ENCODE measurements at regions not wholly inside any gene's neighbourhood (a gene's known extent, or its start where the extent isn't known, plus 50 kb on each side); places are given as distances from the start of the nearest gene placed in this dataset.

DNA sequence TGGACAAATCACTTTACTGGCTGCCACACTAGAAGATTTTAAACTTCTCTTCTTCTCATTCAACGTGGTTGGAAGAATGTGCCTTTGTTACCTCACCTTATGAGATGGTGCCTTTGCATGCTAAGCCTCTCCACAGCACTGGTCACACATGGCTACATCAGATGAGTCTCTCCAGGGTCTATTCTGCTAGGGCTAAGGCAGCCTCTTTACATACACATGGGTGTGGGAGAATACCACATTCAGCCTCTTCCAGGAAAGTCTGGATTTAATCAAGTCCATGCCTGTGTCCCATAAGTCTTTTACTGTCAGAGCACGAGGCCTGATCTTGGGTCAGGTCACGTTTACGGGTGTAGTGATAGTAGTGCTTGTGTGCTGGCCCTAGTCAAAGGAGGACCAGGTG, 701.5 kb downstream of the SORCS3 start:
- TF ChIP-seq, protein P1, sequence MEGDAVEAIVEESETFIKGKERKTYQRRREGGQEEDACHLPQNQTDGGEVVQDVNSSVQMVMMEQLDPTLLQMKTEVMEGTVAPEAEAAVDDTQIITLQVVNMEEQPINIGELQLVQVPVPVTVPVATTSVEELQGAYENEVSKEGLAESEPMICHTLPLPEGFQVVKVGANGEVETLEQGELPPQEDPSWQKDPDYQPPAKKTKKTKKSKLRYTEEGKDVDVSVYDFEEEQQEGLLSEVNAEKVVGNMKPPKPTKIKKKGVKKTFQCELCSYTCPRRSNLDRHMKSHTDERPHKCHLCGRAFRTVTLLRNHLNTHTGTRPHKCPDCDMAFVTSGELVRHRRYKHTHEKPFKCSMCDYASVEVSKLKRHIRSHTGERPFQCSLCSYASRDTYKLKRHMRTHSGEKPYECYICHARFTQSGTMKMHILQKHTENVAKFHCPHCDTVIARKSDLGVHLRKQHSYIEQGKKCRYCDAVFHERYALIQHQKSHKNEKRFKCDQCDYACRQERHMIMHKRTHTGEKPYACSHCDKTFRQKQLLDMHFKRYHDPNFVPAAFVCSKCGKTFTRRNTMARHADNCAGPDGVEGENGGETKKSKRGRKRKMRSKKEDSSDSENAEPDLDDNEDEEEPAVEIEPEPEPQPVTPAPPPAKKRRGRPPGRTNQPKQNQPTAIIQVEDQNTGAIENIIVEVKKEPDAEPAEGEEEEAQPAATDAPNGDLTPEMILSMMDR (IDR thresholded peaks at IDR 0.05), result no peak
- no peak for TF ChIP-seq POLR2A (IDR thresholded peaks at IDR 0.05)
